Peyer's patch (tissue), 4 donors: ENCODE measurements at regions not wholly inside any gene's neighbourhood (a gene's known extent, or its start where the extent isn't known, plus 50 kb on each side); places are given as distances from the start of the nearest gene placed in this dataset.

Source experiments
- DNase-seq, 3 donors: peaks; one replicate each; pipeline ENCODE4 v3.0.0-alpha.2; 2017 to 2019
- H3K27ac ChIP-seq, 4 donors: fragments of 200-600 bp; sonication (generic); one replicate each; pipeline ENCODE4 v1.5.1; 2016 to 2019
- H3K27me3 ChIP-seq, 2 donors: fragments of 200-600 bp; sonication (generic); one replicate each; pipeline ENCODE4 v1.5.1; 2019
- H3K36me3 ChIP-seq, 3 donors: fragments of 200-600 bp; sonication (generic); one replicate each; pipeline ENCODE4 v1.5.1; 2016 to 2019
- H3K4me1 ChIP-seq, 4 donors: fragments of 200-600 bp; sonication (generic); one replicate each; pipeline ENCODE4 v1.5.1; 2016 to 2019
- H3K4me3 ChIP-seq, 4 donors: fragments of 200-600 bp; sonication (generic); 1 replicate in 3 of 4; 2 replicates in 1 of 4; pipeline ENCODE4 v1.5.1; 2016 to 2019; ENCODE audit warnings: mild to moderate bottlenecking in 1 of 4
- H3K9me3 ChIP-seq, 4 donors: fragments of 200-600 bp; sonication (generic); one replicate each; pipeline ENCODE4 v1.5.1; 2016 to 2019; ENCODE audit warnings: mild to moderate bottlenecking in 1 of 4
- CTCF ChIP-seq, 6 experiments: fragments of 450-650 bp in 4 of 6; fragments of 200-600 bp in 2 of 6; sonication (generic) in 1 of 6; IDR thresholded peaks; one replicate each; pipeline ENCODE4 v1.5.1; 2017 to 2019; ENCODE audit warnings: antibody characterized with exemption in 6 of 6, mild to moderate bottlenecking in 3 of 6, moderate library complexity in 1 of 6
- POLR2A ChIP-seq, 2 donors: fragments of 450-650 bp; IDR thresholded peaks; one replicate each; pipeline ENCODE4 v1.5.1; 2017; ENCODE audit warnings: antibody characterized with exemption in 2 of 2, mild to moderate bottlenecking in 2 of 2, moderate library complexity in 2 of 2

GRCh38 chr11:134637091-134638015, 225.3 kb upstream of the B3GAT1 start:
- Histone ChIP-seq H3K36me3 (no peaks in the 10 kb centered on the region), H3K4me3 (no peak overlapping the region), H3K9me3 (no peaks in the 10 kb centered on the region), H3K27ac (no peak overlapping the region), H3K27me3 (no peaks in the 10 kb centered on the region), H3K4me1 (no peaks in the 10 kb centered on the region)
- DNase-seq: peak in 1 of 3 donors; percentile 34
- TF ChIP-seq CTCF (IDR thresholded peaks at IDR 0.05): no peak
- no peak for TF ChIP-seq POLR2A (IDR thresholded peaks at IDR 0.05)

GRCh38 chr11:134636071-134636470, 224.0 kb upstream of the B3GAT1 start:
- Histone ChIP-seq H3K9me3 (no peaks in the 10 kb centered on the region), H3K4me1 (no peaks in the 10 kb centered on the region), H3K36me3 (no peaks in the 10 kb centered on the region), H3K27me3 (no peaks in the 10 kb centered on the region), H3K4me3 (no peak overlapping the region), H3K27ac (no peak overlapping the region)
- DNase-seq: peak in 1 of 3 donors; percentile 43
- no peak for TF ChIP-seq POLR2A (IDR thresholded peaks at IDR 0.05)
- no peak for TF ChIP-seq CTCF (IDR thresholded peaks at IDR 0.05)

DNA sequence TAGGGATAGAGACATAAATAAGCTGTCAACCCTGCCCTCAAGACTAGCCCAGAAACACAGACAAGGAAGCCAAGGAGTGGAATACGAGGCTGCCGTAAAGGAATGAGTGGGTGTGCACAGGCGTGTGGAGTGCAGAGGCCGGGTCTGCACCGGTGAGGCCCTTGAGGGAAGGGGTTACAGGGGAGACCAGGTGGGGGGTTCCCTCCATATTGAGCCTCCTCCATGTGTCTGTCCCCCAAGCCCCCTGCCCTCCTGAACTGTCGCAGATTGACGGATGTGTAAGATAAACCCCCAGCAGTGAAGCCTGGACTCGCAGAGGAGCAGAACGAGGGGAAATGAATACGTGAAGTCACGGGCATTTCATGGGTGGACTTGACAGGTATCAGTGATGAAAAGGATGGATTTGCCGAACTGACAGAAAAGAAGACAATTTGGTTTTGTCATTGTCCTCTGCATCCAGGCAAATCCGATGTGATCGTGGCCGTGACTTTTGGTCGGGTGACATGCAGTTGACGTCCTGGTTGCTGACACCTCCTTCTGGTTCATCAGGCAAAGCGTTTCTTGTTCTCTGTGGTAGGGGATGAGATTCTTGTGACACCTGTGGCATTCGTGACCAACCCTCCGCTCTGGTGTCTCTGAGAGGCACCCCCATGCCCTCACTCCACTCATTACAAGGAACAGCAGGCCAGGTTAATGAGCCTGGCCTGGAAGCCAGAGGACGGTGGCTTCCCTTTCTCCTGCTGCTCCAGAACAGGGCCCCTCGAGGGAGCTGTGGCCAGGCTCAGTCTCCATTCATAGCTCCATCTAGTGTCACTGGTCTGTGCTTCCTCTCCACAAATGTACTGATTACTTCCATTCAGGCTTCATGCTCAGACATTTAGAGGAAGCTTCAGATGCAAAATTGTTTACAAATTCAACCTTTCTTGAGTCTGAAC, 223.1 kb upstream of the B3GAT1 start:
- peak in 1 of 3 donors; percentile 24 for DNase-seq
- Histone ChIP-seq H3K4me3 (no peak overlapping the region), H3K9me3 (no peaks in the 10 kb centered on the region), H3K4me1 (no peaks in the 10 kb centered on the region), H3K27me3 (no peaks in the 10 kb centered on the region), H3K27ac (no peak overlapping the region), H3K36me3 (no peaks in the 10 kb centered on the region)
- no peak for TF ChIP-seq CTCF (IDR thresholded peaks at IDR 0.05)
- no peak for TF ChIP-seq POLR2A (IDR thresholded peaks at IDR 0.05)

GRCh38 chr11:134633276-134633675, 221.2 kb upstream of the B3GAT1 start:
- H3K4me3 ChIP-seq: no peak overlapping the region
- H3K4me1 ChIP-seq: no peaks in the 10 kb centered on the region
- TF ChIP-seq POLR2A (IDR thresholded peaks at IDR 0.05) (no peak), CTCF (IDR thresholded peaks at IDR 0.05) (no peak)
- no peaks in the 10 kb centered on the region for H3K27me3 ChIP-seq
- no peaks in the 10 kb centered on the region for H3K36me3 ChIP-seq
- H3K9me3 ChIP-seq: no peaks in the 10 kb centered on the region
- no peak for DNase-seq
- H3K27ac ChIP-seq: no peak overlapping the region

DNA sequence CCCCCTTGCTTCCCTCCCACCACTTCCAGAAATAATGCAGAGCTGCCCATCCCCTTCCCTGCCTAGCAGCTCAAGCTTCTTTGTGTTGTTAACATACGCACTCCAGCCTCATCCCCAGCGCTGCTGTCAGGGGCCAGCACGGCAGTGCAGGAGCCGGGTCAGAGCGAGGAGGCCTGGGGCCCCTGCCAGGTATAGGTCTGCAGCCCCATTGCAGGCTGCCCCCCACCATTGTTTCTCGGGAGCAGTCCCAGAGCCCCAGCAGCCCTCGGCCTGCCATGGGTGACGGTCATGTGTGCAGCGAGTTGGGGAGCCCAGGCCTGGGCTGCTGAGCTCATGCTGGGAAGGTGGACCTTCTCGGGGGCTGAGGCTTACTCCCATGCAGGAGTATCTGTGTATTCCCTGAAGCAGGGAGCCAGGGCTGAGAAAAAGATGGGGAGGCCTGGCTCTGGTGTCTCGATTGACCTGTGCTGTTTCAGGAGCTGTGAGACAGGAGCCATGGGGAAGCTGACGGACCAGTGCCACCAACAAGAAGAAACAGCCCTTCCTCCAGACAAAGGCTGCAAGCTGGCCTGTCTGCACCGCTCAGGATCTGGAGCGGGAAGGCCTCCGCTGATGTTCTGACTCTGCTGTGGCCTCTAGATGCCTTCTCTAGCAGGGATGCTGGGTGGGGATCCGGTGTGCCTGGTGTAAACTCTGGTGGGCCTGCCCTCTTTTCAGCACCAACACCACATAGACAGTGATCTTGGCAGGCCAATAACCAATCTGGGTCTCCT, 220.5 kb upstream of the B3GAT1 start:
- DNase-seq: peak in 1 of 3 donors; percentile 26
- Histone ChIP-seq H3K4me3 (no peak overlapping the region), H3K36me3 (no peaks in the 10 kb centered on the region), H3K27ac (no peak overlapping the region), H3K4me1 (no peaks in the 10 kb centered on the region), H3K9me3 (no peaks in the 10 kb centered on the region), H3K27me3 (no peaks in the 10 kb centered on the region)
- TF ChIP-seq CTCF (IDR thresholded peaks at IDR 0.05) (no peak), POLR2A (IDR thresholded peaks at IDR 0.05) (no peak)
